GM12874 (cell line): ENCODE measurements at regions not wholly inside any gene's neighbourhood (a gene's known extent, or its start where the extent isn't known, plus 50 kb on each side); places are given as distances from the start of the nearest gene placed in this dataset.

ENCODE experiments used
- CTCF ChIP-seq: IDR thresholded peaks from 2 replicates; pipeline ENCODE4 v1.5.1; 2011; ENCODE audit warnings: low read depth, mild to moderate bottlenecking, control low read depth, low read length, moderate library complexity; ENCODE audit not compliant: insufficient read depth

DNA sequence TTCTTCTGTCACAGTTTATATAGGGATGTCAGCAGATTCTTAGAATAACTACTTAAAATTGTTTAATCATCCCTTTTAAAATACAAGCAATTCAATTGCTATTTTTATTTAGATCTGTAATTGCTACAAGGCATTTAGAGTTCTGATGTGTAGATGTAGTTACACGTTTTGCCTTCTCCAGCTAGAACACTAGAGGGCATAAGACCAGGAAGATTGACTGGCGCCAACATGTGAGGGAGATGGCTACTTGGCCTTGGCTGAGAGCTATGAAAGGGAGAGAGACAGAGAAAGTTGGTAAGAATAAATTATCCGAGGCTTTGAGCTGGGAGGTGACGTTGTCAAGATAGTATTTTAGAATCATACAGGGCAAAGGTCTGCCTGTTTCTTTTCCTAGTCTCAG is 563.7 kb upstream of the PRKX start:
- no peak for TF ChIP-seq CTCF

DNA sequence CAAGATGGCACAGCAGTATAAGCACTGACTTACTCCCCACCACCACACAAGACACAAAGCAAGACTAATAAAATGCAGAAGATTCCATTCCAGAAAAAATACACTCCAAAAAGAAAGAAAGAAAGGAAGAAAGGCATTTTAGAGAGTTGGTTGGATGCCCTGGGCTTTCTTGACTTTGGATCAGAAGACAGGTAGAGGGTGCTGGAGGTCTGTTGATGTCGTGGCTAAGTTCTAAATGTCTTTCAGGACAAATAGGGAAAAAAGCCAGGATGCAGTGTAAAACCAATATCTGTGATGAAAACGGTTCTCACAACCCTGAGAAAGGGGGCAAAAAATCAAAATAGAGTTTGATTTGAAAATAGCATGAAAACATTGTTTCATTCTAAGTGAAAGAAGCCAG is 555.2 kb upstream of the PRKX start:
- no peak for TF ChIP-seq CTCF

DNA sequence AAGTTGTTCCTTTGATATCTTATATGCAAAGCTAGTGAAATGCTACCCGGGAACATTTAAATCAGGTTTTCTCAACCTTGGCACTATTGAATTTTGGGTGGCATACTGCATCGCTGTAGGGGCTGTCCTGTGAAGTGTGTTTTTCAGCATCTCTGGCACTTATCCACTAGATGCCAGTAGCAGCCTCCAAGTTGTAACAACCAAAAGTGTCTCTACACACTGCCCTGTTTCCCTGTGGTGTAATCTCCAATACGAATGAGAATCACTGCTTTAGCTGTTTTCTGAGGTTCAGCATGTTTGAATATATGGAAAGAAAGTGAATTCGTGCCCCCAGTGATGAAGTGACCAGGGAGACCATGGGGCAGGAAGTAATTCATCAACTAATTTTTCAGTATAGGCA is 551.6 kb upstream of the PRKX start:
- TF ChIP-seq CTCF: no peak

DNA sequence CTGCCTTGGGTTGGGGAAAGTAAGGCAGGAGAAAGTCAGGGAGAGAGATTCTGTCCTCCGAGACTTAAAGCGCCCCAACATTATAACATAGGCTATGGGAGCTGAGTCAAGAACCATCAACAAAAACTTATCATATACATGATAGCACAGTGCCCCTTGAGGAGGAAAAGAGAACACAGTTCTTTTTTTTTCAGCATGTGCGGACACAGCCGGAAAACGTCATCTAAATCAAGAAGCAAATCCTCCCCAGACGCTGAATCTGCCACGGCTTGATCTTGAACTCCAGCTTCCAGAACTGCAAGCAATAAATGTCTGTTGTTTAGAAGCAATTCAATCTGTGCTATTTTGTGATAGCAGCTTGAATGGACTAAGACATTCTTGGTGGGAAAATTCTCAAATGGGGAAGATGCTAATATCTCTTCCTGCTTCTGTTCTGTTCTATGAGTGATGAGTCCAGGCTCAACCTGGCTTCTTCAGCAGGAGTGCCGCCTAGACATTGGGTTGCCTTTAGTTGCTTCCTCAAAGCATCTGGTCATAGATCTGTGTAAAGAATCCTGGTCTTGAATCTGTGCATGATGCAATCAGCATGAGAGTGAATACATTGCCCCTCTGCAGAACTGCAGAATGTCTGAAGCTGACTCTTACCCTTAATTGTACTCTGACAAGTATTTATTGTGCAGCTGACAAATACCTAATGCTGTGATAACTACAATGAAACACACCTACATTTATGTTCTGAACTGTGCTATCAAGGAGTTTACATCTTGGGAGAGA is 549.8 kb upstream of the PRKX start:
- TF ChIP-seq CTCF: no peak

DNA sequence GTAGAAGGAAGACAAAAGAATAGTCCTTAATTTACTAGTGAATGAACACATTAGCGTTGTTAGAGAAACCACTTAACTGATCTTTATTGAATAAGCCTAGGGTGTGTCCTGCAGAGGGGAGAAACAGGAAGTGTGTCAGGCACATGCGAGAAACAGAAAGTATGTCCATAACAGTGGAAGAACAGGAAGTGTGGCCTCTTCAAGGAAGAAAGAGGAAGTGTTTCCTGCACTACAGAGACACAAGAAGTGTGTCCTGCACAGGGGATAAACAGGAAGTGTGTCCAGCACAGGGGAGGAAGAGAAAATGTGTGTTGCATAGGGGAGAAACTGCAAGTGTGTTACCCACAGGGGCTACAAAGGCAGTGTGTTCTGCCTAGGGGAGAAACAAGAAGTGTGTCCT is 539.6 kb upstream of the PRKX start:
- no peak for TF ChIP-seq CTCF

DNA sequence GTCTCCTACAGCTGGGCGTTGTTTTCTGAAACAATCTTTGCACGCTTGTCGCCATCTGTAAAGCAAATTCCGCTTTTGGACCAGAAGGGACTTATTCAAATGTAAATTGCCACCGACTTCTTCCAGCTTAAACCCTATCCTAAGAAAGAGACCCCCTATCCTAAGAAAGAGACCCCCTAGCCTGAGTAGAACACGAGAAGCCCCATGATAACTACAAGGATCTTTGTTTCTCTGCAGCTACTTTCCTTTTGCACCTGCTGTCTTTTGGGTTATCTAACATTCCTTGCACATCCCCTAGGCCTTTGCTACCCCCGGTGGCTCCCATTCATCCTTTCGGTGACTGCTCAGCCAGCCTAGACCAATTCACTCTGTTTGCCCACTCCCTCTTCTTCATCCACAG is 536.0 kb upstream of the PRKX start:
- no peak for TF ChIP-seq CTCF

- TF ChIP-seq CTCF: no peak
Measured at GRCh38 chrX:4243759-4244158, 530.3 kb upstream of the PRKX start.
